ENCODE measurements at regions not wholly inside any gene's neighbourhood (a gene's known extent, or its start where the extent isn't known, plus 50 kb on each side); places are given as distances from the start of the nearest gene placed in this dataset.

GRCh38 chr21:27068811-27069210 is 101.9 kb upstream of the ADAMTS5 start:
- TF ChIP-seq CTCF (conservative IDR thresholded peaks at IDR 0.05): no peak
- no peak overlapping the region for H3K9ac ChIP-seq (ENCODE audit: extremely low read depth, low read length, poor library complexity, severe bottlenecking)

GRCh38 chr21:27067226-27067625 is 100.3 kb upstream of the ADAMTS5 start:
- H3K27ac Mint-ChIP-seq: no peak overlapping the region
- H3K4me1 Mint-ChIP-seq: no peaks in the 10 kb centered on the region
- Histone ChIP-seq H3K27ac (ENCODE audit: low read depth, low read length) (no peak overlapping the region), H3K27me3 (ENCODE audit: control insufficient read depth, insufficient read depth, low read length, poor library complexity, severe bottlenecking) (no peaks in the 10 kb centered on the region), H3K9me3 (ENCODE audit: control insufficient read depth, low read length) (peaks cover 15% of the 10 kb centered on the region), H3K4me3 (ENCODE audit: low read length) (no peak overlapping the region), H3K4me1 (ENCODE audit: control insufficient read depth, insufficient read depth, low read length) (no peaks in the 10 kb centered on the region), H3K9ac (ENCODE audit: extremely low read depth, low read length, poor library complexity, severe bottlenecking) (no peak overlapping the region), H3K36me3 (ENCODE audit: control insufficient read depth, insufficient read depth, low read length) (no peaks in the 10 kb centered on the region)
- 85% methylated on average over 1 of the region's 1 CpG; no CpG with 5 or more reads in 1 of the 2 experiments for WGBS, 2 experiments (ENCODE audit: insufficient coverage in 1 of 2, insufficient read length in 1 of 2)
- peaks cover 4% of the 10 kb centered on the region for H3K27me3 Mint-ChIP-seq (ENCODE audit: insufficient read depth)
- H3K36me3 Mint-ChIP-seq (ENCODE audit: low read depth): no peaks in the 10 kb centered on the region
- no peak overlapping the region for H3K4me3 Mint-ChIP-seq
- no peak for DNase-seq
- H3K9me3 Mint-ChIP-seq: peaks cover 17% of the 10 kb centered on the region
- TF ChIP-seq CTCF (conservative IDR thresholded peaks at IDR 0.05): no peak

More at GRCh38 chr21:27068811-27069210, 101.9 kb upstream of the ADAMTS5 start:
- Mint-ChIP-seq H3K9me3 (peaks cover 12% of the 10 kb centered on the region), H3K4me1 (no peaks in the 10 kb centered on the region), H3K27ac (no peak overlapping the region), H3K27me3 (ENCODE audit: insufficient read depth) (no peaks in the 10 kb centered on the region), H3K4me3 (no peak overlapping the region), H3K36me3 (ENCODE audit: low read depth) (no peaks in the 10 kb centered on the region)
- no peak for DNase-seq
- no peak overlapping the region for H3K4me3 ChIP-seq (ENCODE audit: low read length)
- H3K4me1 ChIP-seq (ENCODE audit: control insufficient read depth, insufficient read depth, low read length): no peaks in the 10 kb centered on the region
- H3K27ac ChIP-seq (ENCODE audit: low read depth, low read length): no peak overlapping the region
- peaks cover 3% of the 10 kb centered on the region for H3K9me3 ChIP-seq (ENCODE audit: control insufficient read depth, low read length)
- H3K36me3 ChIP-seq (ENCODE audit: control insufficient read depth, insufficient read depth, low read length): no peaks in the 10 kb centered on the region
- H3K27me3 ChIP-seq (ENCODE audit: control insufficient read depth, insufficient read depth, low read length, poor library complexity, severe bottlenecking): no peaks in the 10 kb centered on the region

- no peak overlapping the region for H3K9ac ChIP-seq (ENCODE audit: extremely low read depth, low read length, poor library complexity, severe bottlenecking)
- H3K4me1 Mint-ChIP-seq: peaks cover 8% of the 10 kb centered on the region
- no peak overlapping the region for H3K4me3 ChIP-seq (ENCODE audit: low read length)
- H3K4me3 Mint-ChIP-seq: no peak overlapping the region
- DNase-seq: no peak
- H3K27me3 Mint-ChIP-seq (ENCODE audit: insufficient read depth): peaks cover 4% of the 10 kb centered on the region
- WGBS, 2 experiments (ENCODE audit: insufficient coverage in 1 of 2, insufficient read length in 1 of 2): 94 to 100% methylated on average over 1 of the region's 1 CpG
- TF ChIP-seq CTCF (conservative IDR thresholded peaks at IDR 0.05): no peak
- H3K36me3 ChIP-seq (ENCODE audit: control insufficient read depth, insufficient read depth, low read length): no peaks in the 10 kb centered on the region
- H3K9me3 Mint-ChIP-seq: peaks cover 11% of the 10 kb centered on the region
- H3K9me3 ChIP-seq (ENCODE audit: control insufficient read depth, low read length): peaks cover 19% of the 10 kb centered on the region
- no peak overlapping the region for H3K27ac ChIP-seq (ENCODE audit: low read depth, low read length)
- no peaks in the 10 kb centered on the region for H3K36me3 Mint-ChIP-seq (ENCODE audit: low read depth)
- no peaks in the 10 kb centered on the region for H3K27me3 ChIP-seq (ENCODE audit: control insufficient read depth, insufficient read depth, low read length, poor library complexity, severe bottlenecking)
- H3K27ac Mint-ChIP-seq: no peak overlapping the region
- no peaks in the 10 kb centered on the region for H3K4me1 ChIP-seq (ENCODE audit: control insufficient read depth, insufficient read depth, low read length)
These were observed 95.6 kb upstream of the ADAMTS5 start for GRCh38 chr21:27062443-27062842.

All from endodermal cell (in vitro differentiated cells).